ENCODE measurements at regions not wholly inside any gene's neighbourhood (a gene's known extent, or its start where the extent isn't known, plus 50 kb on each side); places are given as distances from the start of the nearest gene placed in this dataset.
"Not testable (repeated sequence)": the region's sequence is repeated elsewhere in the genome, so short reads cannot be mapped to it uniquely, and the experiment has no call there.

- peak in 1 of 3 donors; percentile 5 for DNase-seq
These were observed 1280.5 kb upstream of the ZEB2 start for GRCh38 chr2:145800151-145801091.

DNA sequence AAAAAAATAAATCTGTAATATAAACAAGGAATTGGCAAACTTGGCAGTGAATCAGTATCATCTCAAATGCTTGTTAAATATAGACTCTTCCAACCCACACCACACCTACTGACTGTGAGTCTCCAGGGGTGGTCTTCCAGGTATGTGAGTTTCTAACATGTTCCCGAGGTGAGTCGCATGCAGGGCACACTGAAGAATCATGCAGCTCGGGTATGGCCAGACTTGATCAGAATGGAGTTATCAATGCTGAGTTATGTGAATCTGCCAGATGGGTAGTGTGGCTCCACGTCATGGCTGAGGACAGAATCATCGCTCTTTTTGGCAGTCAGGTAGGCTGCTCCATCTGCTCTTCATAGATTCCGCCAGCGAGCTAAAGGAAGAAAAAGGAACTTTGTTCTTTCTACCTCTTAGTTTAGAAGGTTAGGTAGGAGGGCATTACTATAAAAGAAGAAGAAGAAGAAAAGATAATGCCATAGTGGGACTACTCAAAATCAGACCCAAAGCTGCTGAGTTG is 1279.7 kb upstream of the ZEB2 start:
- no peak for DNase-seq

GRCh38 chr2:145798419-145798818 is 1278.5 kb upstream of the ZEB2 start:
- DNase-seq: no peak

DNA sequence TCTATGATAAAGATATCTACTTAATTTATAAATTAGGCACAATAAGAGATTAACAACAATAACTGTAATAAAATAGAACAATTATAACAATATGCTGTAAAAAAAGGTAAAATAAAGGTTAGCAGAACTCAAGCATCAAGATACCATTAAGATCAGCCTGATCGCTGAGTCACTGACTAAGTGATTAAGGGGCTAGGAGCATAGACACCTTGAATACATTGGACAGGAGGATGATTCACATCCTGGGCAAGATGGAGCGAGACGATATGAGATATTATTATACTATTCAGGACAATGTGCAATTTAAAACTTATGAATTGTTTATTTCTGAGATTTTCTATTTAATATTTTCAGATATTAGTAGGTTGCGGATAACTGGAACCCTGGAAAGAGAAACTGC is 1277.8 kb upstream of the ZEB2 start:
- DNase-seq: no peak

- DNase-seq: no peak
These were observed 1272.8 kb upstream of the ZEB2 start for GRCh38 chr2:145792745-145793144.

DNA sequence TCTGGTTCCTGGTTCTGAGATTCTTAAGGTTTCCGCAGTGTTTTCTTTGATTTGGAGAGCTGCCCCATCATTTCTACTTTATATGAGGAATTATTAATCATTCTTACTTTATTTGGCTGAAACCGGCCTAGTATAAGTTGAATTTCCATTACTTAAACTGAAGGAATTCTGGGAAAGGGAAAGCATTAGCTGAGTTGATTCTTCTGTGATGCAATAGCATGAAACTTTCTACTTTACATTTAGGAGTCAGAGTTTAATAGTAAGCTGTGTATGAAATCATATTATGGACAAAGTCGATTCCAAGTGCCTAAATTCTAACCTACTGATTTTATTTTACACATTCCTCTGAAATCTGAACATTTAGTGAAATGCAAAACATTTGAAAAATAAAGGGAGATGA is 1269.7 kb upstream of the ZEB2 start:
- no peak for DNase-seq

GRCh38 chr2:145787597-145788361 is 1267.9 kb upstream of the ZEB2 start:
- not testable (repeated sequence) for DNase-seq

GRCh38 chr2:145782607-145783006 is 1262.7 kb upstream of the ZEB2 start:
- not testable (repeated sequence) for DNase-seq

DNA sequence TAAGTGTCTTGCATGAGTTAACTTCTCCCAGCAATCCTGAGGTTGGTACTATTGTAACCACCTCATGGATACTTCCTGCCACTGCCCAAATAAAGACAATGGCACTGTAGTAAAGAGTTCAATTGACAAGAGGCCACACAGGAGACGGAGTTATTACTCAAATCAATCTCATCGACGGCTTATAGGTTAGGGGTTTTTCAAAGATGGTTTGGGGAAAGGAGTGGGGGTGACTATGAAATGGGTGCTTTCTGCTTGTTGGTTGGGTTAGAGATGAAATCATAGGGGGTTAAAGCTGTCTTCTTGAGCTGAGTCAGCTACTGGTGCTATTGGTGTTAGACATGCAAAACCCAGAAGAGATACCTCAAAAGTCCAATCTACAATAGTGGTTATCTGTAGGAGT is 1258.0 kb upstream of the ZEB2 start:
- no peak for DNase-seq

DNA sequence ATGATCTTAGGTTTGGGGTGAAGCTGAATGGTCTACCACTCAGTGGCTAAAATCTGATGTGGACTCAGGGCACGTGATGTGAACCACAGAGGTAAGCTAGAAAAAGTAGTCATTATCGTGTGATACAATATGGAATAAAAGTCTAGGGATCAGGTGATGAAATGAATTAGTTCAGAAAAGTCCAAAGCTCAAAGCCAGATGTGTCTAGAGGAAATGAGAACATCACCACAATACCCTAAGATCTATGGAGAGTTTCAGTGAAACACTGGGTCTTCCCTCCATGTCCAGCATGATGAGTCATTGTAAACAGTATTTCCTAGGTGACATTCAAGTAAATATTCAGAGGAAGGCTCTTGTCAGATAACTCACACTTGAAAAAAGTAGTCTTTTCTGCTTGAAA is 1257.4 kb upstream of the ZEB2 start:
- DNase-seq: peak; percentile 22 to 53 (median 47)

- no peak for DNase-seq
These were observed 1255.7 kb upstream of the ZEB2 start for GRCh38 chr2:145775591-145775990.

DNA sequence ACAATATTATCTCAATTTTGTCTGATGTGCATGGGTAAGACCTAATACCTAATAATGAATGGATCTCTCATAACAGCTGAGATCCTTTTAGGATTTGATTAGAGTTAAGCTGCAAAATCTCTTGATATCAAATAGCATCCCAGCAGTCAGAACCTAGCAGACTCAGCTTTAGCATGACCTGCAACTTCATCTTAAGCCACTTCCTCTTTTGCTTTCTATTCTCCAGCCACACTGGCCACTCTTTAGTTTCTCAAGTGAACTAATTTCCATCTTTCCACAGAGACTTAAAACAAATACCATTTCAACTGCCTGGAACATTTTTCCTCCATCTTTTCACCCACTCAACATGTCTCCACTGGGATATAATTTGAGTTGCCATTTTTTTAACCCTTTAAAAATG is 1251.6 kb upstream of the ZEB2 start:
- peak; percentile 38 to 52 (median 46) for DNase-seq

DNA sequence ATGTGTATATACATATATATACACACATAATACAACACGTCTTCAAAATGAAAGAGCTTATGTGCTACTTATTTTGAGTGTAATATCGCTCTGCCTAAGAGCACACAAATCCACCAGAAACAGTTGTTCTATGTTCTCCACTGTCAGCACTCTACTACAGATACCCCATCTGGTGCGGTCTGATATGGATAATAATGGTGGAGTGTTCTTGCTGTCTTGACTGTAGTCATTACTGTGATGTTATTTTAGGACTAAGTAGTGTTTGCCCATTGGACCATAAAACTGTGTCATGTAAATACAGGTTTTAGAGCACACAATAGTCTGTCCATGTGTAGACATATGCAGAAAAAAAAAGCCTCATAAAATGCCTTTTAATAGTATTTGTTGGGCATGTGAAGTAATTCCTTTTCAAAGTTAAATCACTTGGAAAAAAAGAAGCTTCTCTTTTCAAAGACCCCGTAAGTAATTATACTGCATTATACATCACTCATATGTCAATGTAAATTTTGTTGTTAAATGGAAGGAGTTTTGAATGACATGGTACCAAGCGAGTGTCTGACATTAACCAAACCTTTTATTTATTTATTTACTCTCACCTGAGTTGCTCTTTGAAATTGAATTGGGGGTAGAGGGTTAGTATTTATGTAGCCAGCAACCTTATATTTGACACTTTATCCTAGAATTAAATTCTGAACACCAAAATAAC is 1249.2 kb upstream of the ZEB2 start:
- DNase-seq: no peak

DNA sequence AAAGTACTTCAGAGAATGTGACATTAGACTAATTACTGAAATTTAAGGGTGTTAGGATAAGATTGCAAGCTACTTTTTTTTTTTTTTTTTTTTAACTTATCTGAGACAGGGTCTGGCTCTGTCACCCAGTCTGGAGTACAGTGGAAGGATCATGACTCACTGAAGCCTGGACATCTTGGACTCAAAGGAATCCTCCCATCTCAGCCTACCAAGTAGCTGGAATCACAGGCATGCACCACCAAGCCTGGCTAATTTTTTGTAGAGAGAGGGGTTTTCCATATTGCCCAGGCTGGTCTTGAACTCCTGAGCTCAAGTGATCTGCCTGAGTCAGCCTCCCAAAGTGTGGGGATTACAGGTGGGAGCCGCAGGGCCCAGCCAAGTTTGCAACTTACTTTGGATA is 1246.0 kb upstream of the ZEB2 start:
- DNase-seq: no peak

DNA sequence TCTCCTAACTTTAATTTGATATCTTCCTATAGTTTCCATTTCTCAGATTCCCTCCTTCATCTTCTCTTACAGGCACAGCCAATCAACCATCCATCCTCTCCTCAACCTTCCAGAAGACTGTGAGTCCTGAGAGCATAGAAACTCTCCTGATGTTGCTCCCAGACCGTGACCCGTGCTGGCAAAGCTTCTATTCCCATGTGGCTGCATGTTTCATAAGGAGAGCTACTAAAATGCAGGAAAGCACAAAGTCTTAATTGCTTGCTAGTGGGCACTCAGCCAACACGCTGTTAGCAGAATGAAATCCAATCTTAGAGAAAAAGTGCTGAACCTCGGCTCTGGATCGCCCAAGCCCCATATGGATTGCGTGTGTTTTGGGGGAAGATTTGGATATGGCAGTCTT is 1244.7 kb upstream of the ZEB2 start:
- no peak for DNase-seq

GRCh38 chr2:145760781-145761649 is 1241.1 kb upstream of the ZEB2 start:
- DNase-seq: no peak

DNA sequence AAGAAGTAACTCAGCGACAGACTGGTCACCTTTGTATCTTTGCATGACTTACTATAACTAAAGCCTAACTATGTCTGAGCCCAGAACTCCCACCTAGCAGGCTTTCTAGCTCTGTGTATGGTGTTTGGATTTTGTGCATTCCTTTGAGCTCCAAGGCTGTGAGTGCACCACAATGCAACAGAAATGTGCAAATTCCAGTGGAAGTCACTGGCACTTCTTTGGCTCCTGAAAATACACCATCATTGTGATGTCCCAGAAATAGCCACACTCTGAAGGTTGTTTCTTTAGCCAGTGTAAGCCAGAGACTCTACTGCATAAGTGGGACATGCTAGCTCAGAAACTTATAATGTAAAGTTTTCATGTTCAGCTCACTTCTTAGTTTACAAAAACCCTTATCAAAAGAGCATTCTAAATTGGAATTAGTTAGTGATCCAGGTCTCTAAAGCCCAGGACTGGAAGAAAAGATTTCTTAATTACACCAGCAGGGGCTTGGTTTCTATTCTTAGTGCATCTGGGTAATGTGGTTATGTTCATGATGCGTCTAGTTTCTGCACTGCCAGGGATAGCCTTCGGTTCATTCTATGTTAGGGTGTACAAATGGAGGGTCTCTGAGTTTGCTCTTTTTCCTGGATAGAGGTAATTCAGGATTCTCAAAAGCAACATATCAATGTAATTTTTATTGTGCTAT is 1239.5 kb upstream of the ZEB2 start:
- no peak for DNase-seq

DNA sequence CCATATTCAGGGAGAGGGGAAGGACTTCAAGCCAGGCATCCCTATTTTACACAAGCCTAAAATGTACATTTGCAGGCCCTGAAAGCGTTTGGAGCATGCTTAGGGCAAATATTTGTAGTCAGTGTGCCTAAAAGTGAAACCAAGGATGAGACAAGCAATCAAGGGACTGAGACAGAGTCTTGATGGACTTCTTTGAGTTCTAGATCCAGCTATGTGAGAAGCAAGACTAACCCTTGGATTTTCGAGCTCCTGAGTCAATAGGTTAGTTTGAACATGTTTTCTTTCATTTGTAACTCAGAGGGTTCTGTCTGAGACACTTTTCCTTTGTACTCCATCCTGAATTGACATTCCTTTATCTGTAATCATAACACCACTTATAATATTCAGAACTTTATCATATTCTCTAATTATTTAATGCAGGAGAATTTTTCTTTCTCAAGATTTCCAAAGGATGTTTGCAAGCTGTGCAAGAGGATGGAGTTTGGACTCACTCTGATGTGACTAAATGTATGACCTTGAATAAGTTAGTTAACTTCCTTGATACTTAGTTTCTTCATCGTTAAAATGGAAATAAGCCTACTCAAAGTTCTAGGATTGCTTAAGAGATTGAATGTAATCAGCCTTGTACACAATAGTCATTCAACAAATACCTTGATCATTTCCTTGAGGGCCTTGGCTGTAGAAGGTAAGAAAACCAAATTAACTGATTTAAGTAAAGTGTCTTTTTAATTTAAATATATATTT is 1237.8 kb upstream of the ZEB2 start:
- peak in 2 of 3 donors; percentile 28 to 53 for DNase-seq

- no peak for DNase-seq
These were observed 1235.3 kb upstream of the ZEB2 start for GRCh38 chr2:145755019-145755837.

DNA sequence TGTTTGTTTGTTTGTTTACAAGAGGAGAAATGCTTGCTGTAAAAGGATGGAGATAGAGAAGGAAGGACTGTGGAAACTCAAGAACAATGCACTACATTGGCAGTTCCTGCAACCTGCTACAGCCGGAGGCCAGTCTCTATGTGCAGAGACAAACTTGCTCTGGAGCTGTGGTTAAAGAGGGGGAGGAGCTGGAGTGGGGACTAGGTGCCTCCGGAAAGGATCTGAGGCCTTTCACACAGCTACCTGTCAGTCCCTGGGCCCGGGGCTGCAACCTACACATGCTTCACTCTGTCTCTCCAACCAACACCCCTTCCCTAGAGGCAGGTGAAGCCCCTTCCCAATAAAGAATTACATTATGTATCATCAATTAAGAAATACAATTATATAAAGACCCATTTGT is 1234.0 kb upstream of the ZEB2 start:
- DNase-seq: no peak

All from suppressor macrophage treated with lipopolysaccharide for 1 hour (primary cell).